GM12878 (cell line): ENCODE measurements at regions not wholly inside any gene's neighbourhood (a gene's known extent, or its start where the extent isn't known, plus 50 kb on each side); places are given as distances from the start of the nearest gene placed in this dataset.

Source experiments
- ATAC-seq: fragments of 200-7000 bp; cut with Tn5 transposase; 3 replicates; pipeline ENCODE4 v1.9.1; 2020; ENCODE audit warnings: mild to moderate bottlenecking, moderate library complexity
- BruUV-seq: library from RNA; stranded (reverse); fragments of 400-500 nt; replicated peaks from 2 replicates; lab custom pipeline; 2021; lab: Mats Ljungman, UMichigan
- CTCF ChIA-PET: fragments of 300-600 bp; sonication (Branson Sonifier 250); formaldehyde crosslinking; extraction: SDS; loops from one replicate; lab custom pipeline; 2021; ENCODE audit warnings: inconsistent platforms; lab: Yijun Ruan, JAX
- POLR2A ChIA-PET: fragments of 350-600 bp; formaldehyde crosslinking; extraction: SDS; loops from one replicate; lab custom pipeline; 2021; ENCODE audit warnings: inconsistent platforms; lab: Charles Lee
- RAD21 ChIA-PET: fragments of 300-600 bp; sonication (Branson Sonifier 250); formaldehyde crosslinking; loops from one replicate; lab custom pipeline; 2023; ENCODE audit warnings: antibody characterized with exemption; ENCODE audit not compliant: unreplicated experiment; lab: Charles Lee
- SMC1A ChIA-PET: fragments of 300-600 bp; sonication (Branson Sonifier 250); formaldehyde crosslinking; loops from one replicate; lab custom pipeline; 2023; ENCODE audit not compliant: unreplicated experiment, uncharacterized antibody; lab: Charles Lee
- DNase-seq: peaks from one replicate; pipeline ENCODE4 v3.0.0-alpha.2; 2011; ENCODE audit warnings: low read depth, low spot score
- FAIRE-seq: peaks from 3 replicates; lab custom pipeline; 2011; peaks lifted over from hg19 to GRCh38; lab: Jason Lieb, UNC
- H2AFZ ChIP-seq: 2 replicates; pipeline ENCODE4 v1.6.0; 2011; ENCODE audit warnings: low read depth, low read length, control low read depth; ENCODE audit not compliant: control insufficient read depth
- H3K27ac ChIP-seq: 2 replicates; pipeline ENCODE4 v1.5.1; 2011; ENCODE audit warnings: control low read depth; ENCODE audit not compliant: control insufficient read depth, insufficient read depth
- H3K27me3 ChIP-seq, 2 experiments: replicated peaks in 1 of 2; 2 replicates each; pipeline versions ENCODE4 v1.6.0 to v1.6.1; 2011; ENCODE audit warnings: low read length in 1 of 2; ENCODE audit not compliant: control insufficient read depth in 2 of 2, insufficient read depth in 2 of 2
- H3K36me3 ChIP-seq, 2 experiments: 2 replicates each; pipeline ENCODE4 v1.5.1; 2011; ENCODE audit warnings: low read length in 1 of 2; ENCODE audit not compliant: control insufficient read depth in 2 of 2, insufficient read depth in 2 of 2
- H3K4me1 ChIP-seq: 2 replicates; pipeline ENCODE4 v1.6.1; 2011; ENCODE audit warnings: mild to moderate bottlenecking, low read length, moderate library complexity, mixed read lengths; ENCODE audit not compliant: control insufficient read depth, insufficient read depth
- H3K4me2 ChIP-seq: 2 replicates; pipeline ENCODE4 v1.6.0; 2011; ENCODE audit warnings: control low read depth; ENCODE audit not compliant: control insufficient read depth, insufficient read depth
- H3K4me3 ChIP-seq: fragments of 200-600 bp; sonication (generic); 2 replicates; pipeline ENCODE4 v1.5.1; 2016
- H3K79me2 ChIP-seq: 2 replicates; pipeline ENCODE4 v1.6.0; 2011; ENCODE audit warnings: low read length; ENCODE audit not compliant: control insufficient read depth, insufficient read depth
- H3K9ac ChIP-seq: 2 replicates; pipeline ENCODE4 v1.8.0; 2011; ENCODE audit warnings: low read length, control low read depth, mixed read lengths; ENCODE audit not compliant: control insufficient read depth, insufficient read depth
- H3K9me3 ChIP-seq: replicated peaks from 3 replicates; pipeline ENCODE4 v1.5.1; 2011; ENCODE audit warnings: mild to moderate bottlenecking, low read length; ENCODE audit not compliant: control insufficient read depth, insufficient read depth
- H4K20me1 ChIP-seq: 2 replicates; pipeline ENCODE4 v1.6.0; 2011; ENCODE audit not compliant: control insufficient read depth, insufficient read depth
- BCL3 ChIP-seq: IDR thresholded peaks from 2 replicates; pipeline ENCODE4 v1.6.1; 2011; ENCODE audit warnings: borderline replicate concordance, low read depth, mild to moderate bottlenecking, moderate library complexity, low read length; ENCODE audit not compliant: insufficient read depth, poor library complexity, severe bottlenecking
- CREM ChIP-seq: IDR thresholded peaks from 2 replicates; pipeline ENCODE4 v1.6.1; 2014; ENCODE audit warnings: antibody characterized with exemption, low read depth
- IRF4 ChIP-seq: IDR thresholded peaks from 2 replicates; pipeline ENCODE4 v1.6.1; 2011; ENCODE audit warnings: low read depth, low read length
- NKRF ChIP-seq: fragments of 450-650 bp; conservative IDR thresholded peaks from 2 replicates; pipeline ENCODE4 v1.6.1; 2017; ENCODE audit warnings: mild to moderate bottlenecking, moderate library complexity
- NR2C1 ChIP-seq: fragments of 450-650 bp; IDR thresholded peaks from 2 replicates; pipeline ENCODE4 v1.6.1; 2017; ENCODE audit warnings: antibody characterized with exemption, mild to moderate bottlenecking, moderate library complexity
- ZBTB33 ChIP-seq: fragments of 450-650 bp; IDR thresholded peaks from 2 replicates; pipeline ENCODE4 v1.6.1; 2017; ENCODE audit warnings: mild to moderate bottlenecking
- ZBTB40 ChIP-seq: fragments of 450-650 bp; IDR thresholded peaks from 2 replicates; pipeline ENCODE4 v1.6.1; 2016; ENCODE audit warnings: mild to moderate bottlenecking, moderate library complexity, borderline replicate concordance
- ZNF384 ChIP-seq: IDR thresholded peaks from 2 replicates; pipeline ENCODE4 v1.6.1; 2012; ENCODE audit warnings: low read depth, mild to moderate bottlenecking, low read length, improper control_type of control experiment, borderline replicate concordance
- WGBS: methylation state at CpG from one replicate; pipeline ENCODE4 v1.1.6; 2016; ENCODE audit warnings: low lambda C conversion rate; ENCODE audit not compliant: insufficient replicate concordance, insufficient coverage; ENCODE audit errors: missing lambda C conversion rate; 5-methylcytosine and 5-hydroxymethylcytosine counted together
- in situ Hi-C: fragments of 300-500 bp; cut with MboI; formaldehyde crosslinking; loops from 9 replicates; pipeline ENCODE4 v1.14.3; 2018; ENCODE audit warnings: mixed read lengths
- intact Hi-C: fragments of 100-400 bp; cut with micrococcal nuclease; formaldehyde crosslinking; loops from one replicate; pipeline ENCODE4 v1.14.2; 2022; ENCODE audit not compliant: unreplicated experiment

GRCh38 chr6:3981917-3982316, 97.0 kb downstream of the FAM217A start:
- SMC1A ChIA-PET = no interaction called here
- no peak for FAIRE-seq

GRCh38 chr6:3983778-3984177, 95.2 kb downstream of the FAM217A start:
- no peak overlapping the region for H3K4me3 ChIP-seq
- H3K27me3 ChIP-seq = no peaks in the 10 kb centered on the region
- SMC1A ChIA-PET = interaction anchor here (0.5 to 0.7 kb wide), 2 partner anchors 10 to 40 kb away, joined by 3 read pairs; no protein-coding TSS in a partner anchor
- no peak for ATAC-seq
- POLR2A ChIA-PET = no interaction called here
- no peak for DNase-seq
- no peaks in the 10 kb centered on the region for H3K36me3 ChIP-seq
- in situ Hi-C loops = no loop called here
- 93% methylated on average over 2 of the region's 2 CpGs for WGBS
- H4K20me1 ChIP-seq = no peaks in the 10 kb centered on the region
- FAIRE-seq = no peak
- intact Hi-C loops = no loop called here
- no TSS peak for BruUV-seq
- RAD21 ChIA-PET = no interaction called here
- H3K4me1 ChIP-seq = no peaks in the 10 kb centered on the region
- H3K9ac ChIP-seq = no peak overlapping the region
- TF ChIP-seq ZNF384 (no peak), BCL3 (no peak), CREM (no peak), ZBTB40 (no peak), NKRF (no peak), ZBTB33 (no peak), NR2C1 (no peak)
- TF ChIP-seq, all 136 proteins: peak for 0
- CTCF ChIA-PET = interaction anchor here (1.0 kb wide), 1 partner anchor 8 kb away, joined by 3 read pairs; no protein-coding TSS in a partner anchor
- H2AFZ ChIP-seq = no peak overlapping the region
- H3K4me2 ChIP-seq = no peak overlapping the region
- no peaks in the 10 kb centered on the region for H3K79me2 ChIP-seq
- no peaks in the 10 kb centered on the region for H3K9me3 ChIP-seq
- H3K27ac ChIP-seq = no peak overlapping the region

More at GRCh38 chr6:3981917-3982316, 97.0 kb downstream of the FAM217A start:
- ChIA-PET POLR2A (no interaction called here), CTCF (interaction anchor here (1.0 kb wide), 1 partner anchor 20 kb away, joined by 3 read pairs; no protein-coding TSS in a partner anchor)
- no peak for DNase-seq
- H3K4me2 ChIP-seq = no peak overlapping the region
- H3K27ac ChIP-seq = no peak overlapping the region
- BruUV-seq = no TSS peak
- no peak overlapping the region for H2AFZ ChIP-seq
- H3K27me3 ChIP-seq = no peaks in the 10 kb centered on the region
- TF ChIP-seq IRF4 = no peak
- TF ChIP-seq, all 136 proteins: peak for 0
- no peak for ATAC-seq
- H3K4me3 ChIP-seq = no peak overlapping the region
- intact Hi-C loops = no loop called here
- in situ Hi-C loops = no loop called here
- H3K79me2 ChIP-seq = no peaks in the 10 kb centered on the region
- no peaks in the 10 kb centered on the region for H3K4me1 ChIP-seq
- no peaks in the 10 kb centered on the region for H3K9me3 ChIP-seq
- RAD21 ChIA-PET = no interaction called here
- no peaks in the 10 kb centered on the region for H4K20me1 ChIP-seq
- no peak overlapping the region for H3K9ac ChIP-seq
- H3K36me3 ChIP-seq = no peaks in the 10 kb centered on the region
